ENCODE measurements at regions not wholly inside any gene's neighbourhood (a gene's known extent, or its start where the extent isn't known, plus 50 kb on each side); places are given as distances from the start of the nearest gene placed in this dataset.
"Not testable (repeated sequence)": the region's sequence is repeated elsewhere in the genome, so short reads cannot be mapped to it uniquely, and the experiment has no call there.

- H3K27ac ChIP-seq (ENCODE audit: low read length); H3K36me3 ChIP-seq (ENCODE audit: low read depth, low read length); DNase-seq; H3K27me3 ChIP-seq (ENCODE audit: low read length); BruUV-seq (replicated peaks); intact Hi-C loops (cut with micrococcal nuclease); H3F3A ChIP-seq (ENCODE audit: low read length, unreplicated experiment); H2AFZ ChIP-seq (ENCODE audit: low read length); H3K9me3 ChIP-seq (ENCODE audit: low read length); POLR2A ChIA-PET (ENCODE audit: unreplicated experiment); ATAC-seq; H3K4me3 ChIP-seq (ENCODE audit: low read length); H3K4me2 ChIP-seq (ENCODE audit: low read length); CTCF ChIA-PET; H4K20me1 ChIP-seq (ENCODE audit: low read length); H3K9ac ChIP-seq (ENCODE audit: low read length); H3K4me1 ChIP-seq (ENCODE audit: insufficient read depth, low read length); H3K9me2 ChIP-seq (replicated peaks; ENCODE audit: low read length); H3K79me2 ChIP-seq (ENCODE audit: low read length): not testable (repeated sequence)
Measured at GRCh38 chr15:21174761-21175160, 265.5 kb downstream of the POTEB3 start.

DNA sequence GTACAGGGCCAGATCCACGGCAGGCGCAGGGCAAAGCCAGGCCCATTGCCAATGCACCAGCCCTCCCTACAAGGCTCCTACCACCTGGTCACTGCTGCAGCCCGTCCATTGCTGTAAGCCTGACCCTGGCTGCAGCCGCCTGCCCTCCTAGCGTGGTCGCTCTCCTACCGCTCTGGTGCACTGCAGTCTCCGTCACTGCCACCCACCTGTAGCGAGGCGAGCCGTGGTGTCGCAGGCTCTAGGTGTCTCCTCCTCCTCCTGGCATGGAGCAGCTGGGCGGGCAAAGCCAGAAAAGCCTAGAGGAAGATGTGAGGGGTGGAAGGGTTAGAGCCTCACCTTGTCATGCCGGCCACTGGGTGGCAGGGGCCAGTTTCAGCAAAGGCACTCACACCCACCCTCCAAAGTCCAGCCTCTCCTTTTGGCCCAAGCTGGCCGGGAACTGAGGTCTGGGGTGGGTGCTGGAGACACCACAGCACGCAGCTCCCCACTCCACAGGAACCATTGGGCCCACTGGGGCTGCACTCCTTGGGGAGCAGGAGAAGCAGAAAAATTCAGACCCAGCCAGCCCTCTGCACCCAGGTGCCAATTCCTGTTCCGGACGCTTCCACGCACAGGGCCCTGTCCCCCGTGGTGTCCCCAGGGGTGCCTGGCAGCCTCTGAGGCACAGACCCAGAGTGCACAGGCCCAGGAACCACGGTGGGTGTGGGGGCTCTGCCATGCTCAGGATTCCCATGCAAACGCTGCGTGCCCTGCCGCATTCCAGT, 285.3 kb upstream of the POTEB2 start:
- ATAC-seq; H3K27ac ChIP-seq (ENCODE audit: low read length); BruUV-seq (replicated peaks); H3K4me2 ChIP-seq (ENCODE audit: low read length); H2AFZ ChIP-seq (ENCODE audit: low read length); POLR2A ChIA-PET (ENCODE audit: unreplicated experiment); CTCF ChIA-PET; H3F3A ChIP-seq (ENCODE audit: low read length, unreplicated experiment); DNase-seq; H3K9me2 ChIP-seq (replicated peaks; ENCODE audit: low read length); H3K79me2 ChIP-seq (ENCODE audit: low read length); H3K9me3 ChIP-seq (ENCODE audit: low read length); H3K4me1 ChIP-seq (ENCODE audit: insufficient read depth, low read length); H3K9ac ChIP-seq (ENCODE audit: low read length); H4K20me1 ChIP-seq (ENCODE audit: low read length); H3K36me3 ChIP-seq (ENCODE audit: low read depth, low read length); intact Hi-C loops (cut with micrococcal nuclease); H3K4me3 ChIP-seq (ENCODE audit: low read length); H3K27me3 ChIP-seq (ENCODE audit: low read length): not testable (repeated sequence)

- H3K9me2 ChIP-seq (replicated peaks; ENCODE audit: low read length); H3K27me3 ChIP-seq (ENCODE audit: low read length); H3K36me3 ChIP-seq (ENCODE audit: low read depth, low read length); intact Hi-C loops (cut with micrococcal nuclease); H3F3A ChIP-seq (ENCODE audit: low read length, unreplicated experiment); POLR2A ChIA-PET (ENCODE audit: unreplicated experiment); H3K27ac ChIP-seq (ENCODE audit: low read length); H3K4me1 ChIP-seq (ENCODE audit: insufficient read depth, low read length); BruUV-seq (replicated peaks); ATAC-seq; H3K9me3 ChIP-seq (ENCODE audit: low read length); H3K4me2 ChIP-seq (ENCODE audit: low read length); H4K20me1 ChIP-seq (ENCODE audit: low read length); CTCF ChIA-PET; DNase-seq; H3K4me3 ChIP-seq (ENCODE audit: low read length); H3K79me2 ChIP-seq (ENCODE audit: low read length); H3K9ac ChIP-seq (ENCODE audit: low read length); H2AFZ ChIP-seq (ENCODE audit: low read length): not testable (repeated sequence)
Measured at GRCh38 chr15:21148136-21148535, 282.0 kb upstream of the POTEB2 start.

DNA sequence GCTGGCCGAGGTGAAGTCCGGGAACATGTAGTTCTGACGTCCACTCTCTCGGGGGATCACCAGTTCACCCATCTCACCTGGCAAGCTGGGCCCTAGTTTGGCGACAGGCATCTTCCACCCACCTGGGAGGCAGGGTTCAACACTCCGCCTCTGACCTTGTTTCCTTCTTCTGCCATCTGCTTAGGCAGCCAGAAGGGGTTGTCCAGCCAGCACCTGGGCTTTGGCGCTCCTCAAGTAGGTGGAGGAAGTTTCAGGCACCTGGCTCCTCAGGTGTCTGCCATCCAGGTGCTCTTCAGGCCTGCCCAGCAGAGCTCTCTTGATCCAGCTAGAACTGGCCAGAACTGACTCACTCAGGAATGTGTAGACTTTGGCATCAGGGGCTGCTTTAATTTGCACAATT, 267.8 kb upstream of the POTEB2 start:
- H3K36me3 ChIP-seq (ENCODE audit: low read depth, low read length); H3K9me2 ChIP-seq (replicated peaks; ENCODE audit: low read length); H3K4me2 ChIP-seq (ENCODE audit: low read length); H3K79me2 ChIP-seq (ENCODE audit: low read length); H3F3A ChIP-seq (ENCODE audit: low read length, unreplicated experiment); BruUV-seq (replicated peaks); POLR2A ChIA-PET (ENCODE audit: unreplicated experiment); H2AFZ ChIP-seq (ENCODE audit: low read length); H4K20me1 ChIP-seq (ENCODE audit: low read length); H3K4me1 ChIP-seq (ENCODE audit: insufficient read depth, low read length); CTCF ChIA-PET; H3K27me3 ChIP-seq (ENCODE audit: low read length); H3K27ac ChIP-seq (ENCODE audit: low read length); ATAC-seq; H3K9me3 ChIP-seq (ENCODE audit: low read length); H3K4me3 ChIP-seq (ENCODE audit: low read length); intact Hi-C loops (cut with micrococcal nuclease); H3K9ac ChIP-seq (ENCODE audit: low read length): not testable (repeated sequence)
- peak; percentile 0 for DNase-seq

- H3F3A ChIP-seq (ENCODE audit: low read length, unreplicated experiment); H4K20me1 ChIP-seq (ENCODE audit: low read length); CTCF ChIA-PET; BruUV-seq (replicated peaks); H3K27me3 ChIP-seq (ENCODE audit: low read length); H2AFZ ChIP-seq (ENCODE audit: low read length); H3K4me1 ChIP-seq (ENCODE audit: insufficient read depth, low read length); H3K9me3 ChIP-seq (ENCODE audit: low read length); H3K4me3 ChIP-seq (ENCODE audit: low read length); H3K79me2 ChIP-seq (ENCODE audit: low read length); intact Hi-C loops (cut with micrococcal nuclease); ATAC-seq; H3K4me2 ChIP-seq (ENCODE audit: low read length); POLR2A ChIA-PET (ENCODE audit: unreplicated experiment); H3K9ac ChIP-seq (ENCODE audit: low read length); H3K27ac ChIP-seq (ENCODE audit: low read length); H3K9me2 ChIP-seq (replicated peaks; ENCODE audit: low read length); DNase-seq; H3K36me3 ChIP-seq (ENCODE audit: low read depth, low read length): not testable (repeated sequence)
Measured at GRCh38 chr15:21112271-21113053, 246.3 kb upstream of the POTEB2 start.

GRCh38 chr15:21111861-21112260, 245.7 kb upstream of the POTEB2 start:
- BruUV-seq (replicated peaks); H4K20me1 ChIP-seq (ENCODE audit: low read length); H3K9me2 ChIP-seq (replicated peaks; ENCODE audit: low read length); H3F3A ChIP-seq (ENCODE audit: low read length, unreplicated experiment); H3K4me2 ChIP-seq (ENCODE audit: low read length); DNase-seq; intact Hi-C loops (cut with micrococcal nuclease); H3K27me3 ChIP-seq (ENCODE audit: low read length); H3K9me3 ChIP-seq (ENCODE audit: low read length); H3K4me1 ChIP-seq (ENCODE audit: insufficient read depth, low read length); H3K27ac ChIP-seq (ENCODE audit: low read length); ATAC-seq; POLR2A ChIA-PET (ENCODE audit: unreplicated experiment); H2AFZ ChIP-seq (ENCODE audit: low read length); CTCF ChIA-PET; H3K79me2 ChIP-seq (ENCODE audit: low read length); H3K36me3 ChIP-seq (ENCODE audit: low read depth, low read length); H3K4me3 ChIP-seq (ENCODE audit: low read length); H3K9ac ChIP-seq (ENCODE audit: low read length): not testable (repeated sequence)
